NCI-H510A (cell line): ENCODE measurements at regions not wholly inside any gene's neighbourhood (a gene's known extent, or its start where the extent isn't known, plus 50 kb on each side); places are given as distances from the start of the nearest gene placed in this dataset.
"Not testable (repeated sequence)": the region's sequence is repeated elsewhere in the genome, so short reads cannot be mapped to it uniquely, and the experiment has no call there.

Experiments used
- DNase-seq: peaks from one replicate; lab custom pipeline; 2025; lab: John Stamatoyannopoulos, UW

DNA sequence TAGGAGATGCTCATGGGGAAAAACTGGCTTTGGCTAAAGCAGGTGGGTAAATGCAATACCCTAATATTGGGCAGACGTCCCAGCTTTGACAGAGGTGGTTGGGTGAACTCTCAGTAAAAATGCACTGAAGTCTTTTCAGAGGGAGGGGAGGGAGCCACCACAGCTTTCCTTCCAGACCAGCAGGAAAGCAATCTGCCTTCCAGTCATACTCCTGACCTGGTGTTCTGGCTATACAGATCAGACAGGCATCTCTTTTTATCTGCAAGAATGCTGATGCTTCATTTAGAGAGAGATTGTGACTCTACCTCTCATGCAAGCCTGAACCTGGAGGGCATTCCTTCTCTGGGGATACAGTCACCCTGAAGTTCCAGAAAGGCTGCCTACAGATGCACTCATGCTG lies 52.6 kb upstream of the ICA1 start:
- DNase-seq, result no peak

DNA sequence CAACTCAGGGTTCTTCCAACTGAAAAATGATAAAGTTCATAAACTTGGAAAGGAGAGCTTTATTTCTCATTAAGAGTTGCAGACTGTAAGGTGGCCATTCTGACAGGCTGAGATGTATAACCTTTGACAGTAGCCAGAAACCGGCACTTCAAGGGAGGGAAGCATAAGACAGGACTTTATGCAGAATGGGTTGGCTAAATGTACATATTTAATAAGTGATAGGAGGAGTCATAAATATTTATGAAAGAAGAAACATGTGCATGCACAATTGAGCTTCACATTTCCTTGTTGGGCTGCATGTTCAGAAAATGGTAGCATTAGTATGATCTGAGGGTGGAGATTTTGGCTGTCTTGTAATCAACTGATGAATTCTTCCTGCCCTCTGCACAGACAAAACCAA lies 57.1 kb upstream of the ICA1 start:
- DNase-seq, result no peak

DNA sequence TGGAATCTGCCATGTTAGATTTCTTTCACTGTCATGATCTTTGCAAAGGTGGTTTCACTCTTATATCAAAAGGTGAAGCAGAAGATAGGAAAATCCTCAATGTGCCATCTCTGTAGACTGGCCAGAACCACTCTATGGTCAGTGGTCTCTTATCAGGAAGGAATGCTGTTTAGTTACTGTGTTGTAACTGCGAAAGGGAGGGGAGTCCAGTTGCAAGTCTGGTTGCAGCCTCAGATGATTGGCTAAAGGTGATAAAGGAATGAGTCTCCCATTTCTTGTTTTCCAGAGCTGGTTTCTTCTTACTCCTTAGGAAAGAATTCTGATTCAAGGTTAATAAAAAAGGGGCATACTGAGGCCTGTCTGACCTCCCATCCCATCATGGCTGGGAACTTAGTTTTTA lies 58.2 kb upstream of the ICA1 start:
- DNase-seq, result no peak

- DNase-seq, result no peak
These were observed 59.3 kb upstream of the ICA1 start for GRCh38 chr7:8321312-8321711.

- DNase-seq, result no peak
These were observed 60.7 kb upstream of the ICA1 start for GRCh38 chr7:8322667-8323066.

DNA sequence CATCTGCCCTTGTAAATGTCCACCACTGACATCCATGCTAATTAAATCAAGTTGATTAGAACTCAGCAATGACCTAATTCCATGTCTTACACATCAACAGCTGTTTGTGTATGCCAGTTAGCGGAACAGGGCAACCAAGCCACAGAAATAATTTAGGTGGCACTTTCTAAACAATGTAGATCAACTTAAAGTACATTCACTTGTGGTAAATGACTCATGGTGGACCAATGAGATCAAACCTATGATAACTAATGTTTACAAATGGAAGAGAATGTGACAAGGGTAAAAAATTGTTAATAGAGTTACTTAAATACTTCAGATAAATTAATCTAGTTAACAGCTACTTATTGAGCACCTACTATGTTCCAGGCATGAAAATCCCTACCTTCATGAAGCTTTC lies 63.1 kb upstream of the ICA1 start:
- no peak for DNase-seq

DNA sequence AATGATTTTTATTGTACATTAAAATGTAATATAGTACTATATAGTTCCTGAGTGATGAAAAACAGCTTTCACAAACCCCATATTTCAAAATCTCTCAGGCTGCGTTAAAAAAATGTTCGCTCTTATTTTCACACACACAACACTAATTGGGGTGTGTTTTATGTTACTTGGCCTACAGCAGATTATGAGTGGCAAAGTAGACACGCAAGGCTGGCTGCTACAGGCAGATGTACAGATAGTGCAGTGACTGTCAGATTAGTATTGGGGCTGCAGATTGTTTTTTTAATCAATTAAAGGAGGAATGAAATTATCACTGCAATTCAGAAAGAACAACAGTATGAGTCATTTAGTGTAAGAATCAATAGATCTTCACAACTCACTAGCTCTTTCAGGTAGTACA lies 65.2 kb upstream of the ICA1 start:
- DNase-seq, result no peak

DNA sequence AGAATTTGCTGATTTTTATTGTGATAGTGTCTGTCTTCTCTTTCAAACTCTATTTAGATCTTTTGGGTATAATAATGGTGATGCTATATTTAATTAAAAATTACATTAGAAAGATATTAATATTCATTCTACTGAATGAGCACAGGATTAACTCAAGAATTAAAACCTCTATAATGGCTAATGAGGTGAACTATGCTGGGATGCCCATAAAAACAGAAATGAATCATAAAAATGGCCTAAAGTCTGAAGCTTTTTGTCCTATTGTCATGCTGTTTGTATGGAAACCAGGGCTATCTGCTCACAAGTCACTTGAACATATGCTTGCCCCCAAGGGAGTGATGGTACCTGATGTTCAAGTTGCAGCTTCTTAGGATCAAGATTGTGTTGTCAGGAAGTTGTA lies 76.2 kb upstream of the ICA1 start:
- no peak for DNase-seq

GRCh38 chr7:8343556-8343955 lies 81.6 kb upstream of the ICA1 start:
- no peak for DNase-seq

- not testable (repeated sequence) for DNase-seq
These were observed 85.4 kb upstream of the ICA1 start for GRCh38 chr7:8347395-8347794.

- peak; percentile 4 for DNase-seq
These were observed 81.8 kb upstream of the NXPH1 start for GRCh38 chr7:8351654-8352053.

- no peak for DNase-seq
These were observed 79.4 kb upstream of the NXPH1 start for GRCh38 chr7:8353991-8354390.

DNA sequence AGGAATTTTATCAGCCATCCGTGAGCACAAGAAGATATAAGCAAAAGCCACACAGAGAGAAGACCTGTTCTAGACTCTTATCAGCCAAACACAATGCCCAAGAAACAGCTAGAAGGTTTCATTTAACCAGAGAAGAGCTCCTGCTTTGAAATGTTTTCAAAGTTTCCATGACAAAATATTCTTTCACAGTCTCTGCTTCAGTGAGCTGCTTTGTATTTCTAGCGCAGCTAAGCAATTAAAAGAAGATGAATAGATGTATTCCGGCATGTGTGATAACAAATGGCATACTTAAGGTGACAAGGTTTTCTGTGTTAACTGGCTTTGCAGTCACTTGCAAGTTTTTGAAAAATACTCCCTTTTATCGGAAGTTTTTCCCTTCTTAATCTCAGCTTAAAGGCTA lies 78.9 kb upstream of the NXPH1 start:
- DNase-seq, result no peak

DNA sequence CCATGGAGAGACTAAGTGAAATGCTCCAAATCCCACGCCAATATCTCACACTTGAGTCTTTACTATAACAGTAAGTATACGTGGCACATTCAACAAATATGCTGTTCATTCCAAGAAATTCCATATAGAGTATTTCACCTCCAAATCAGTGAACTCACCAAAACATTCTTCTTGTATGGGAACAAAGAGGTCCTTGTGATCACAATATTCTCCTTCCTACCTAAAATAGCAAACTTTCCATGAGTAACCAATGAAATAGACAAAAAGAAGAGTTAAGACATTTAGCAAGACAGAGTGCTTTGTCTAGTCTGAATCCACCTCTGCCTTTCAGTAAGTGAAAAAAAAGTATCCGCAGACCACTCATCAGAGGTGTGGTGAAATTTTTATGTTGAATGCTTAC lies 77.3 kb upstream of the NXPH1 start:
- no peak for DNase-seq

GRCh38 chr7:8357536-8357935 lies 75.9 kb upstream of the NXPH1 start:
- no peak for DNase-seq

GRCh38 chr7:8360564-8361153 lies 72.8 kb upstream of the NXPH1 start:
- no peak for DNase-seq

DNA sequence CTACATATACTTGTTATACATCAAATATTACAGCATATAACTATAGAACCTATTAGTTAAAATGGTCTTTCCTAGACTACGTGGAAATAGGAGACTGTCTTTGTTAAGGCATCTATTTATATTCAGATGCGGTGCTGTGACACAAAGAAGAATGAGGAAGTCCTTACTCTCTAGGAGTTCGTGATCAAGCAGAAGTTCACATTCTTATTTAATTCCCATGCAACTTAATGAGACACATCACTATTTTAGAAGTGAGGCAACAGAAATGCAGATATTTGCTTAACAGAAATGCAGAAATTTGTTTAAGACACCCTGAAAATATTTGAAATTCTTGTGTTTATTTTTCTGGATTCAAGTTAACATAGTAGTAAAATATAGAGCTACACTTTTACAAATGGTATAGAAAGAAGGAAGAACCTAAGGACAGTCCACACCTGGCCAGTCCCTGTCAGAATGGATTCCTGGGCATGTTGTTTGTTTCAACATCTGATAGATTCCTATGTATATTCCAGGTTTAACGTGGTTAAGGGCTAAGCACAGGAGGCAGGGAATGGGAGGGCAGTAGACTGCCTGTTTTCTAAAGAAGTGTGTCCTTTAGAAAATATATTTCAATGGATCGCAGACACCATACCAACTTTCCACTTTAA lies 70.6 kb upstream of the NXPH1 start:
- DNase-seq, result no peak

DNA sequence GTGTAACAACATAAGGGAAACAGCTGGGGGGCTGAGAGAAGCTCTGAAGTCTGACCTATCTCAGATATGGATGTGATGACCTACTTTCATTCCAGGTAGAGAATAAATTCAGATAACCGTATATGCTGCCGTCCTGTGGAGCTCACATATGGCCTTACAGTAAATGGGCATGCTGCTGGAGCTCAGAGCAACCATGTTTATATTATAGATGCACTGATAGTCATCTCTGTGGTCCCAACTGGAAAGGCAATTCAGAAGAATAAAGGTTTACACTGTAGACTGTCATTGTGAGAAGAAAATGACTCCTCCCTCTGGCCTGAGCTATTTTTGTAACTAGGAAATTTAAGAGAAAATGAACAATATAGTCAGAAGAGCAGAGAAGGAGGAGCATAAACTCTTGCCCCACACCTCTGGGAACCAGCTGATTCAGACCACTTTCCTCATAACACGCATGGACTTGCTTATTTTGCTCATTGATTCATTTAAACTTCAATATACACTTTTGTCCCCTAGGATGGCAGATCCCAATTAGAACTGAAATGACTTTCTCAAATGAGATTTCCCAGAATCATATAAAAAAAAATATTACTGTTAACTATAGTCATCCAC lies 69.9 kb upstream of the NXPH1 start:
- no peak for DNase-seq

DNA sequence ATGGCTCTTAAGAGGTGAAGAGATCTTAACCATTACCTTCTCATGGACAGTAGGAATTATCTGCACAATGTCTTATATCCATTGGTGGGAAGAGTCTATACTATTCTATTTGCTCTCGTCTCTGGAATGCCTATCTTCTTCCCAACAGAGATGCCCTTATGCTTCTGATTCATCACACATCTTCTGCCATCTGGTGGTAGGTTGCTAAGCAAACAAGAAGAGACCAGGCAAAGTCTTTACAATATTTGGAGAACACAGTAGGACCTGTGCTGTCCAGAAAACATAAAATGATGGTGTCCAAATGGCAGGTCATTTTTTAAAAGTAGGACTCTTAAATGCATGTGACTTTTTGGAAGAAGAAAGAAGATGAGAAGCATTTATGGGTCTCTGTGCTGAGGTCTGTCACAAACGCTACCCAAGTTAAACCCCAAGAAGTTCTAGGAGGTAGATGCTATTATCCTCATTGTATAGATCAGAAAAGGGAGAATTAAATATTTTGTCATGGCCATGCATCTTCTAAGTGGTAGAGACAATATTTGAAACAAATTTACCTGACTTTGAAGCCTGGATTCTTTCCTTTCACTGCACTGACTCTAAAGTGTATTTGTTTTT lies 67.8 kb upstream of the NXPH1 start:
- DNase-seq, result no peak

DNA sequence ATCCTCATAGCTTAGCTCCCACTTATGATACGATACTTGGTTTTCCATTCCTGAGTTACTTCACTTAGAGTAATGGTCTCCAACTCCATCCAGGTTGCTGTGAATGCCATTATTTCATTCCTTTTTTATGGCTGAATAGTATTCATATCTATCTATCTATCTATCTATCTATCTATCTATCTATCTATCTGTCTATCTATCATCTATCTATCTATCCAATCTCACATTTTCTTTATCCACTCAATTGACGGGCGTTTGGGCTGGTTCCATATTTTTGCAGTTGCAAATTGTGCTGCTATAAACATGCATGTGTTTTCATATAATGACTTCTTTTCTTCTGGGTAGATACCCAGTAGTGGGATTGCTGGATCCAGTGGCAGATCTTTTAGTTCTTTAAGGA lies 65.4 kb upstream of the NXPH1 start:
- not testable (repeated sequence) for DNase-seq

- no peak for DNase-seq
These were observed 61.7 kb upstream of the NXPH1 start for GRCh38 chr7:8371742-8372141.

GRCh38 chr7:8373851-8374250 lies 59.6 kb upstream of the NXPH1 start:
- no peak for DNase-seq

GRCh38 chr7:8378349-8379019 lies 54.9 kb upstream of the NXPH1 start:
- DNase-seq, result no peak
